Adrenal gland (tissue), 9 donors: ENCODE measurements at regions not wholly inside any gene's neighbourhood (a gene's known extent, or its start where the extent isn't known, plus 50 kb on each side); places are given as distances from the start of the nearest gene placed in this dataset.

ENCODE experiments used
- DNase-seq, 7 donors: peaks; one replicate each; pipeline ENCODE4 v3.0.0-alpha.2; 2019 to 2020
- H3K27ac ChIP-seq, 5 donors: fragments of 200-600 bp; sonication (generic) in 4 of 5; 1 replicate in 3 of 5; 2 replicates in 2 of 5; pipeline versions ENCODE4 v1.5.1 to v1.8.0; 2016 to 2020; ENCODE audit warnings: mild to moderate bottlenecking in 1 of 5
- H3K27me3 ChIP-seq: fragments of 200-600 bp; 2 replicates; pipeline ENCODE4 v1.8.0; 2021
- H3K36me3 ChIP-seq, 2 donors: fragments of 200-600 bp; replicated peaks in 1 of 2; 1 replicate in 1 of 2; 2 replicates in 1 of 2; pipeline versions ENCODE4 v1.5.1 to v1.8.0; 2018 to 2022
- H3K4me1 ChIP-seq, 2 donors: fragments of 200-600 bp; replicated peaks in 1 of 2; 1 replicate in 1 of 2; 2 replicates in 1 of 2; pipeline versions ENCODE4 v1.5.1 to v1.8.0; 2018 to 2021
- H3K4me3 ChIP-seq, 4 donors: fragments of 200-600 bp; sonication (generic) in 3 of 4; one replicate each; pipeline ENCODE4 v1.5.1; 2016 to 2018
- H3K9me3 ChIP-seq, 3 donors: fragments of 200-600 bp; sonication (generic) in 1 of 3; replicated peaks in 1 of 3; 1 replicate in 2 of 3; 2 replicates in 1 of 3; pipeline versions ENCODE4 v1.5.1 to v1.8.0; 2016 to 2021
- POLR2A ChIP-seq, 2 donors: fragments of 450-650 bp; IDR thresholded peaks; one replicate each; pipeline ENCODE4 v1.6.1; 2017; ENCODE audit warnings: antibody characterized with exemption in 2 of 2, mild to moderate bottlenecking in 2 of 2, moderate library complexity in 1 of 2
- WGBS, 4 donors: extraction: QIAGEN DNeasy Blood & Tissue Kit in 2 of 4; methylation state at CpG; one replicate each; pipeline versions ENCODE4 v1.1.5 to v1.1.7; 2013 to 2017; 5-methylcytosine and 5-hydroxymethylcytosine counted together
- intact Hi-C, 2 donors: fragments of 100-400 bp; cut with DNase I; formaldehyde crosslinking; loops; one replicate each; pipeline versions ENCODE4 v1.14.1 to v1.15.0; 2022 to 2023
- small RNA-seq, 2 donors: library from RNA; depleted of rRNA; stranded (forward); fragments of <200 nt; gene quantifications; one replicate each; pipeline ENCODE3, GENCODE V24; 2016
- TF ChIP-seq, protein P1 (sequence below), 6 experiments: fragments of 450-650 bp in 4 of 6; fragments of 200-600 bp in 2 of 6; sonication (generic) in 1 of 6; IDR thresholded peaks; 1 replicate in 5 of 6; 2 replicates in 1 of 6; pipeline versions ENCODE4 v1.5.1 to v1.8.0; 2016 to 2021; ENCODE audit warnings: antibody characterized with exemption in 6 of 6, mild to moderate bottlenecking in 2 of 6, moderate library complexity in 1 of 6
- donor health status: healthy with polysubstance abuse.
- donor health status: Bipolar disorder and iron deficiency.
- donor health status: DM: yes; HTN: yes; CAD: no.
- donor health status: DM: no; HTN: no; CAD: no.
- donor health status: DM: no; HTN: no; CAD: no.

DNA sequence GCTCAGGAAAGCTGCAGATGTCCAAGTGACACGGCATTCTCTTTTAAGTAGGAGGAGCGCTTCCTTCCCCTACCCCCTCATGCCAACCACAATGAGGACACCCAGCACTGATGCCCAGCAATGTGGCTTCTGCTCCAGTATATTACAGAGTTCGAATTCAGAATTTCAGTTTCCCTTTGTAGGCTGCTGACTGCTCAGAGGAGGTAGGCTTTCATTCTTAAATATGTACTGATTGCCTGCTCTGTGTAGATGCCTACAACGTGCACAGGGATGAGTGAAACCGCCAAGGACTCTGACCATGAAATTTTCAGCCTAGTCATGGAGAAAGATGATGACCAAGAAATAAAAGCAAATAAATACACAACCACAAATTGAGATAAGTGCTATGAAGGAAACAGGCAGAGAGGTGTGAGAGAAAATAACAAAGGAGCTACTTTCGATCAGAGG is 50.9 kb upstream of the TNFAIP3 start:
- no peak for TF ChIP-seq POLR2A (IDR thresholded peaks at IDR 0.05)
- TF ChIP-seq, protein P1, sequence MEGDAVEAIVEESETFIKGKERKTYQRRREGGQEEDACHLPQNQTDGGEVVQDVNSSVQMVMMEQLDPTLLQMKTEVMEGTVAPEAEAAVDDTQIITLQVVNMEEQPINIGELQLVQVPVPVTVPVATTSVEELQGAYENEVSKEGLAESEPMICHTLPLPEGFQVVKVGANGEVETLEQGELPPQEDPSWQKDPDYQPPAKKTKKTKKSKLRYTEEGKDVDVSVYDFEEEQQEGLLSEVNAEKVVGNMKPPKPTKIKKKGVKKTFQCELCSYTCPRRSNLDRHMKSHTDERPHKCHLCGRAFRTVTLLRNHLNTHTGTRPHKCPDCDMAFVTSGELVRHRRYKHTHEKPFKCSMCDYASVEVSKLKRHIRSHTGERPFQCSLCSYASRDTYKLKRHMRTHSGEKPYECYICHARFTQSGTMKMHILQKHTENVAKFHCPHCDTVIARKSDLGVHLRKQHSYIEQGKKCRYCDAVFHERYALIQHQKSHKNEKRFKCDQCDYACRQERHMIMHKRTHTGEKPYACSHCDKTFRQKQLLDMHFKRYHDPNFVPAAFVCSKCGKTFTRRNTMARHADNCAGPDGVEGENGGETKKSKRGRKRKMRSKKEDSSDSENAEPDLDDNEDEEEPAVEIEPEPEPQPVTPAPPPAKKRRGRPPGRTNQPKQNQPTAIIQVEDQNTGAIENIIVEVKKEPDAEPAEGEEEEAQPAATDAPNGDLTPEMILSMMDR (IDR thresholded peaks at IDR 0.05), result no peak
- H3K4me1 ChIP-seq, result peaks cover 0 to 9% of the 10 kb centered on the region in 2 donors
- WGBS, 4 donors, result 58 to 70% (median 65%) methylated on average over 6 of the region's 6 CpGs
- intact Hi-C loops, result no loop called here
- no peak for DNase-seq
- H3K9me3 ChIP-seq, result no peaks in the 10 kb centered on the region
- no peak overlapping the region for H3K27ac ChIP-seq
- H3K4me3 ChIP-seq, result no peak overlapping the region
- no peaks in the 10 kb centered on the region for H3K36me3 ChIP-seq
- H3K27me3 ChIP-seq, result no peaks in the 10 kb centered on the region

DNA sequence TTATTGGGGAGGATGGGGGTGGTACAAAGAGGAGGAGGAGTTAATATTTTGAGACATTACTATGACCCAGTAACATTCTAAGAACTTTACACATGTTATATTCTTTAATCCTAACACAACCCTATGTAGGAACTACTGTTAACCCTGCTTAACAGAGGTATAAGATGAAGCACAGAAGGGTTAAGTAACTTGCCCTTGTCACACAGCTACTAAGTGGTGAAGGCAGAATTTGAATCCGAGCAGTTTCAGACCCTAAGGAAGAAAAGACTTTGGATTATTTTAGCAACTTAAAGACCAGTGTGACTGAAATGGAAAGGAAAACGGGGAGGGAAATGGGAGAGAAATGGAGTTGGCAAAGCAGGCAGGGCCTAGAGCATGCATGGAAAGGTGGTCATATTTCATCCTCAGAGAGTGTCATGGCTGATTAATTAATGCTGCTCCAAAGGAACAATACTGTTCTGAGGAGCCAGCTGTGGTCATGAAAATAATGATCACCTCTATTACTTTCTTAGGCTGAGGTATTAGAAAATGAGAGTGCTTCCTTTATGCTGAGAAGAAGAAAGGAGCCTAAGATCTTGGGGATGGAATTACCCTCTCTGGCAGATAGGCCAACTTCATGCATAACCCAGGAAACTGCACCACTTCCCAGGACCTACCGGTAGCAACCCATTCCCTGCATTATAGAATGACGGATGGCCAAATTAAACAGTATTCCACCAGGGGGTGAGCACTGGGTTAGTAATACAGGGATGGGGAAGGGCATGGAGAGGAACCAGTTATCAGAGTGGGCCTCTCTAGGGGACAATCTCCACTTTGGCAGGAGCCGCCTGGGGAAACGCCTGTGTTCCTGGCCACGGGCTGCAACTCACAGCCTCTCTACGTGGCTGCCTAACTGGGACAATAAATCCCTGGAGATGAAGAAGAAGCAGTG is 50.1 kb upstream of the TNFAIP3 start:
- 81 to 91% (median 85%) methylated on average over 6 to 8 of the region's 8 CpGs for WGBS, 4 donors
- no peak for DNase-seq
- intact Hi-C loops, result no loop called here
- no peak overlapping the region for H3K4me3 ChIP-seq
- H3K4me1 ChIP-seq, result peaks cover 0 to 4% of the 10 kb centered on the region in 2 donors
- no peak overlapping the region for H3K27ac ChIP-seq
- H3K9me3 ChIP-seq, result no peaks in the 10 kb centered on the region
- TF ChIP-seq, protein P1 (IDR thresholded peaks at IDR 0.05), result no peak
- TF ChIP-seq POLR2A (IDR thresholded peaks at IDR 0.05), result no peak
- no peaks in the 10 kb centered on the region for H3K27me3 ChIP-seq
- no peaks in the 10 kb centered on the region for H3K36me3 ChIP-seq

Small RNA genes lying in the stretch of these regions (small RNA-seq; reads per million reads assigned to genes)
- 0 reads per million in 2 donors for gene RF00019
